Nephron progenitor cell (in vitro differentiated cells): ENCODE measurements at regions not wholly inside any gene's neighbourhood (a gene's known extent, or its start where the extent isn't known, plus 50 kb on each side); places are given as distances from the start of the nearest gene placed in this dataset.

Experiments
- DNase-seq: peaks from one replicate; pipeline ENCODE4 v3.0.0; 2021
- H3K27ac Mint-ChIP-seq: 2 replicates; pipeline ENCODE4 v1.8.0; 2021; ENCODE audit warnings: mild to moderate bottlenecking, moderate library complexity, mixed read lengths
- H3K27me3 Mint-ChIP-seq: 2 replicates; pipeline ENCODE4 v1.8.0; 2021; ENCODE audit warnings: mild to moderate bottlenecking, low read depth, mixed read lengths; ENCODE audit not compliant: poor library complexity
- H3K36me3 Mint-ChIP-seq: 2 replicates; pipeline ENCODE4 v1.8.0; 2021; ENCODE audit warnings: low read depth, mixed read lengths
- H3K4me1 Mint-ChIP-seq: 2 replicates; pipeline ENCODE4 v1.8.0; 2021; ENCODE audit warnings: mixed read lengths
- H3K4me3 Mint-ChIP-seq: 2 replicates; pipeline ENCODE4 v1.8.0; 2021; ENCODE audit warnings: mild to moderate bottlenecking, moderate library complexity, mixed read lengths
- H3K9me3 Mint-ChIP-seq: 2 replicates; pipeline ENCODE4 v1.8.0; 2021; ENCODE audit warnings: mild to moderate bottlenecking, moderate library complexity, mixed read lengths
- CTCF ChIP-seq: fragments of 200-600 bp; sonication (generic); IDR thresholded peaks from 2 replicates; pipeline ENCODE4 v1.5.0; 2021; ENCODE audit warnings: antibody characterized with exemption

- peaks cover 17% of the 10 kb centered on the region for H3K4me1 Mint-ChIP-seq
- H3K36me3 Mint-ChIP-seq = no peaks in the 10 kb centered on the region
These were observed 121.1 kb upstream of the RUNX1 start for GRCh38 chr21:35170244-35170643.

GRCh38 chr21:35169574-35169973 lies 120.5 kb upstream of the RUNX1 start:
- TF ChIP-seq CTCF = no peak
- Mint-ChIP-seq H3K27ac (no peak overlapping the region), H3K36me3 (no peaks in the 10 kb centered on the region), H3K27me3 (peaks cover 29% of the 10 kb centered on the region), H3K4me3 (no peak overlapping the region), H3K9me3 (peaks cover 11% of the 10 kb centered on the region), H3K4me1 (peaks cover 17% of the 10 kb centered on the region)
- DNase-seq = no peak

More at GRCh38 chr21:35170244-35170643, 121.1 kb upstream of the RUNX1 start:
- H3K4me3 Mint-ChIP-seq = no peak overlapping the region
- no peak for DNase-seq
- H3K9me3 Mint-ChIP-seq = peaks cover 8% of the 10 kb centered on the region
- peaks cover 28% of the 10 kb centered on the region for H3K27me3 Mint-ChIP-seq
- TF ChIP-seq CTCF = no peak
- H3K27ac Mint-ChIP-seq = no peak overlapping the region

- Mint-ChIP-seq H3K27ac (no peak overlapping the region), H3K4me3 (no peak overlapping the region), H3K36me3 (no peaks in the 10 kb centered on the region), H3K4me1 (peaks cover 17% of the 10 kb centered on the region), H3K9me3 (peaks cover 16% of the 10 kb centered on the region), H3K27me3 (peaks cover 29% of the 10 kb centered on the region)
- TF ChIP-seq CTCF = no peak
- DNase-seq = no peak
These were observed 119.6 kb upstream of the RUNX1 start for GRCh38 chr21:35168735-35169134.

- Mint-ChIP-seq H3K4me3 (no peak overlapping the region), H3K27me3 (peaks cover 26% of the 10 kb centered on the region), H3K4me1 (peaks cover 9% of the 10 kb centered on the region), H3K36me3 (no peaks in the 10 kb centered on the region), H3K27ac (no peak overlapping the region), H3K9me3 (peaks cover 16% of the 10 kb centered on the region)
- DNase-seq = no peak
- no peak for TF ChIP-seq CTCF
These were observed 115.9 kb upstream of the RUNX1 start for GRCh38 chr21:35164971-35165483.

DNA sequence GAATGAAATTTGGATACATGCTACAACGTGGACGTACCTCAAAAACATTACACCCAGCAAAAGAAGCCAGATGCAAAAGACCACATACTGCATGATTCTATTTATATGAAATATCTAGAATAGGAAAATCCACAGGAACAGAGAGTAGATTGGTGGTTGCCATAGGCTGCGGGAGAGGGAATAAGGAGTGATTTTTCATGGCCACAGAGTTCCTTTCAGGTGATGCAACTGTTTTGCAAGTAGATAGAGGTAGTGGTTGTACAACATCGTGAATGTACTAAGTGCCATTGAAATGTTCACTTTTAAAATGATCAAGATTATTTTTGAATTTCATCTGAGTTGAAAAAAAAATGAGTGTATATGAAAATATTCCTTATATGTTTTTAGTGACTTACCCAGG lies 115.3 kb upstream of the RUNX1 start:
- Mint-ChIP-seq H3K4me1 (peaks cover 9% of the 10 kb centered on the region), H3K4me3 (no peak overlapping the region), H3K27ac (no peak overlapping the region), H3K27me3 (peaks cover 26% of the 10 kb centered on the region), H3K36me3 (no peaks in the 10 kb centered on the region), H3K9me3 (peaks cover 16% of the 10 kb centered on the region)
- TF ChIP-seq CTCF = no peak
- DNase-seq = no peak

- no peaks in the 10 kb centered on the region for H3K36me3 Mint-ChIP-seq
- peaks cover 2% of the 10 kb centered on the region for H3K4me1 Mint-ChIP-seq
- H3K4me3 Mint-ChIP-seq = no peak overlapping the region
- no peak for DNase-seq
- H3K27ac Mint-ChIP-seq = no peak overlapping the region
- H3K27me3 Mint-ChIP-seq = peaks cover 17% of the 10 kb centered on the region
- peaks cover 24% of the 10 kb centered on the region for H3K9me3 Mint-ChIP-seq
- TF ChIP-seq CTCF = no peak
These were observed 114.3 kb upstream of the RUNX1 start for GRCh38 chr21:35163411-35163810.
